Keratinocyte (primary cell): ENCODE measurements at regions not wholly inside any gene's neighbourhood (a gene's known extent, or its start where the extent isn't known, plus 50 kb on each side); places are given as distances from the start of the nearest gene placed in this dataset.

Source experiments
- DNase-seq: peaks from one replicate; pipeline ENCODE4 v3.0.0-alpha.2; 2011; ENCODE audit warnings: low read depth, missing footprints, low spot score
- FAIRE-seq: peaks from 2 replicates; lab custom pipeline; 2011; peaks lifted over from hg19 to GRCh38; lab: Jason Lieb, UNC
- H2AFZ ChIP-seq: 2 replicates; pipeline ENCODE4 v1.6.0; 2012; ENCODE audit warnings: low read length, control low read depth, inconsistent platforms; ENCODE audit not compliant: control insufficient read depth
- H3K27ac ChIP-seq: 2 replicates; pipeline ENCODE4 v1.5.1; 2011; ENCODE audit warnings: low read length; ENCODE audit not compliant: control insufficient read depth, insufficient read depth
- H3K27me3 ChIP-seq: 3 replicates; pipeline ENCODE4 v1.6.0; 2011; ENCODE audit warnings: low read length; ENCODE audit not compliant: control insufficient read depth, insufficient read depth; ENCODE audit errors: extremely low read depth
- H3K36me3 ChIP-seq, 2 experiments: 2 replicates in 1 of 2; 3 replicates in 1 of 2; pipeline ENCODE4 v1.5.1; 2011; ENCODE audit warnings: low read length in 2 of 2, mild to moderate bottlenecking in 1 of 2; ENCODE audit not compliant: control insufficient read depth in 2 of 2, insufficient read depth in 2 of 2; ENCODE audit errors: extremely low read depth in 1 of 2
- H3K4me1 ChIP-seq: 3 replicates; pipeline ENCODE4 v1.5.1; 2011; ENCODE audit warnings: low read length; ENCODE audit not compliant: control insufficient read depth, insufficient read depth; ENCODE audit errors: extremely low read depth
- H3K4me2 ChIP-seq: 3 replicates; pipeline ENCODE4 v1.6.0; 2011; ENCODE audit warnings: low read depth, low read length; ENCODE audit not compliant: control insufficient read depth, insufficient read depth; ENCODE audit errors: extremely low read depth
- H3K4me3 ChIP-seq, 3 experiments: fragments of 200-600 bp in 1 of 3; sonication (generic) in 1 of 3; 2 replicates in 2 of 3; 3 replicates in 1 of 3; pipeline ENCODE4 v1.5.1; 2011 to 2016; ENCODE audit warnings: low read length in 3 of 3, mild to moderate bottlenecking in 3 of 3, control low read depth in 2 of 3, inconsistent platforms in 1 of 3, low read depth in 1 of 3, mixed read lengths in 1 of 3, mixed run types in 1 of 3, moderate library complexity in 1 of 3; ENCODE audit not compliant: control insufficient read depth in 2 of 3, insufficient read depth in 2 of 3; ENCODE audit errors: extremely low read depth in 1 of 3
- H3K79me2 ChIP-seq: 2 replicates; pipeline ENCODE4 v1.6.0; 2012; ENCODE audit warnings: low read length; ENCODE audit not compliant: control insufficient read depth, insufficient read depth
- H3K9ac ChIP-seq: 3 replicates; pipeline ENCODE4 v1.6.0; 2011; ENCODE audit warnings: low read length; ENCODE audit not compliant: control insufficient read depth, insufficient read depth; ENCODE audit errors: extremely low read depth
- H3K9me1 ChIP-seq: 3 replicates; pipeline ENCODE4 v1.6.0; 2011; ENCODE audit warnings: low read length; ENCODE audit not compliant: control insufficient read depth, insufficient read depth; ENCODE audit errors: extremely low read depth
- H3K9me3 ChIP-seq: 2 replicates; pipeline ENCODE4 v1.5.1; 2012; ENCODE audit warnings: low read depth, low read length; ENCODE audit not compliant: control insufficient read depth
- H4K20me1 ChIP-seq: 3 replicates; pipeline ENCODE4 v1.6.0; 2011; ENCODE audit warnings: low read length; ENCODE audit not compliant: control insufficient read depth, insufficient read depth; ENCODE audit errors: extremely low read depth
- EZH2 ChIP-seq: IDR thresholded peaks from one replicate; pipeline ENCODE4 v1.6.1; 2012; ENCODE audit warnings: inconsistent platforms, mild to moderate bottlenecking, low read length, moderate library complexity
- dilution Hi-C: fragments of 300-500 bp; cut with MboI; formaldehyde crosslinking; loops from one replicate; pipeline ENCODE4 v1.7.0; 2020; ENCODE audit warnings: low sequenced_read_pairs; ENCODE audit not compliant: extremely low pct_ligation_motif_present
- TF ChIP-seq, protein P1 (sequence below), 3 experiments: IDR thresholded peaks in 1 of 3; conservative IDR thresholded peaks in 1 of 3; optimal IDR thresholded peaks in 1 of 3; 2 replicates in 2 of 3; 3 replicates in 1 of 3; pipeline versions ENCODE3 to v1.5.1; 2011; ENCODE audit warnings: low read length in 3 of 3, mild to moderate bottlenecking in 3 of 3, moderate library complexity in 2 of 3, control low read depth in 1 of 3, inconsistent platforms in 1 of 3; ENCODE audit not compliant: insufficient read depth in 2 of 3; ENCODE audit errors: extremely low read depth in 1 of 3

DNA sequence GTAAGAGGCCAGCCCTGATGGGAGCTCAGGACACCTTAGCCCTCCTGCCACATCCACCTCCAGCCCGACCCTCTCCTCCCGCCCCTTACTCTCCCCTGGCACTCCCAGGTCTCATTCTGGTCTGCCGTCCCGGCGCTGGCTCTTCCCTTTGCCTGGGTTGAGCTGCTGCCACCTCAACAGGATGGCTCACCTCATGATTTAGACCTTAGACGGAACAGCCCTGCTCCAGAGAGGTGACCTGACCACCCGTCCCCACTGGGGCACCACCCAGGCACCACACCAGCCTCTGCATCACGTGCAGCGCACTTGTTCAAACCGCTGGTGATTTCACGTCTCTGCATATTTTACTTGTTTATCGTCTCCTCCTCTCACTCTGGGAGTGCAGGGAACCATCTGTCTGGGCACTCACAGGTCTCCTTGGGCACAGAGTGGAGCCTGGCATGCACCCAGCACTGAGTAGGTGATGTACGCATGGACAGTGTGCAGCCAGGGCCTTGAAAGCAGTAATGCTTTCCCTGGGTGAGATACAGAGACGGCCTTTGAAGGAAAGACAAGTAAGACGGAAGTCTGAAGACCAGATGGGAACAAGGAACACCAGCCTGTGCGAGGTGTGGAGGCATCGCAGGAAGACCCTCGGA is 183.1 kb downstream of the KATNAL1 start:
- Histone ChIP-seq H3K27me3 (no peaks in the 10 kb centered on the region), H3K9me1 (no peaks in the 10 kb centered on the region), H3K4me1 (peaks cover 29% of the 10 kb centered on the region), H3K4me3 (no peak overlapping the region), H2AFZ (no peak overlapping the region), H4K20me1 (no peaks in the 10 kb centered on the region), H3K36me3 (no peaks in the 10 kb centered on the region), H3K79me2 (no peaks in the 10 kb centered on the region), H3K4me2 (no peak overlapping the region), H3K9me3 (no peaks in the 10 kb centered on the region), H3K27ac (no peak overlapping the region), H3K9ac (no peak overlapping the region)
- DNase-seq, result no peak
- TF ChIP-seq EZH2, result no peak
- TF ChIP-seq, protein P1, sequence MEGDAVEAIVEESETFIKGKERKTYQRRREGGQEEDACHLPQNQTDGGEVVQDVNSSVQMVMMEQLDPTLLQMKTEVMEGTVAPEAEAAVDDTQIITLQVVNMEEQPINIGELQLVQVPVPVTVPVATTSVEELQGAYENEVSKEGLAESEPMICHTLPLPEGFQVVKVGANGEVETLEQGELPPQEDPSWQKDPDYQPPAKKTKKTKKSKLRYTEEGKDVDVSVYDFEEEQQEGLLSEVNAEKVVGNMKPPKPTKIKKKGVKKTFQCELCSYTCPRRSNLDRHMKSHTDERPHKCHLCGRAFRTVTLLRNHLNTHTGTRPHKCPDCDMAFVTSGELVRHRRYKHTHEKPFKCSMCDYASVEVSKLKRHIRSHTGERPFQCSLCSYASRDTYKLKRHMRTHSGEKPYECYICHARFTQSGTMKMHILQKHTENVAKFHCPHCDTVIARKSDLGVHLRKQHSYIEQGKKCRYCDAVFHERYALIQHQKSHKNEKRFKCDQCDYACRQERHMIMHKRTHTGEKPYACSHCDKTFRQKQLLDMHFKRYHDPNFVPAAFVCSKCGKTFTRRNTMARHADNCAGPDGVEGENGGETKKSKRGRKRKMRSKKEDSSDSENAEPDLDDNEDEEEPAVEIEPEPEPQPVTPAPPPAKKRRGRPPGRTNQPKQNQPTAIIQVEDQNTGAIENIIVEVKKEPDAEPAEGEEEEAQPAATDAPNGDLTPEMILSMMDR (optimal IDR thresholded peaks at IDR 0.05 in 1 of 3, IDR thresholded peaks at IDR 0.05 in 1 of 3, conservative IDR thresholded peaks at IDR 0.05 in 1 of 3; ENCODE audit: extremely low read depth in 1 of 3, insufficient read depth in 2 of 3, low read length in 3 of 3), result no peak
- FAIRE-seq, result no peak
- dilution Hi-C loops, result no loop called here

GRCh38 chr13:30123575-30123974 is 183.8 kb downstream of the KATNAL1 start:
- no peaks in the 10 kb centered on the region for H3K36me3 ChIP-seq
- H3K9me1 ChIP-seq, result no peaks in the 10 kb centered on the region
- H3K27me3 ChIP-seq, result no peaks in the 10 kb centered on the region
- dilution Hi-C loops, result no loop called here
- no peak overlapping the region for H2AFZ ChIP-seq
- no peak overlapping the region for H3K4me2 ChIP-seq
- H3K9ac ChIP-seq, result no peak overlapping the region
- no peaks in the 10 kb centered on the region for H3K79me2 ChIP-seq
- no peak overlapping the region for H3K27ac ChIP-seq
- H3K9me3 ChIP-seq, result no peaks in the 10 kb centered on the region
- no peak overlapping the region for H3K4me3 ChIP-seq
- H3K4me1 ChIP-seq, result peaks cover 34% of the 10 kb centered on the region
- FAIRE-seq, result no peak
- H4K20me1 ChIP-seq, result no peaks in the 10 kb centered on the region
- DNase-seq, result no peak
- TF ChIP-seq, protein P1 (optimal IDR thresholded peaks at IDR 0.05 in 1 of 3, IDR thresholded peaks at IDR 0.05 in 1 of 3, conservative IDR thresholded peaks at IDR 0.05 in 1 of 3; ENCODE audit: extremely low read depth in 1 of 3, insufficient read depth in 2 of 3, low read length in 3 of 3), result no peak
- no peak for TF ChIP-seq EZH2
